BE2C (cell line): ENCODE measurements at regions not wholly inside any gene's neighbourhood (a gene's known extent, or its start where the extent isn't known, plus 50 kb on each side); places are given as distances from the start of the nearest gene placed in this dataset.

Source experiments
- DNase-seq: peaks from one replicate; pipeline ENCODE4 v3.0.0-alpha.2; 2020
- H3K27me3 ChIP-seq: fragments of 250-450 bp; sonication (Bioruptor Pico); 2 replicates; pipeline ENCODE4 v1.5.1; 2020; ENCODE audit warnings: mild to moderate bottlenecking
- H3K36me3 ChIP-seq: fragments of 250-450 bp; sonication (Bioruptor Pico); 2 replicates; pipeline ENCODE4 v1.5.1; 2020; ENCODE audit warnings: mild to moderate bottlenecking
- H3K4me1 ChIP-seq: fragments of 250-450 bp; sonication (Bioruptor Pico); 2 replicates; pipeline ENCODE4 v1.5.1; 2020
- H3K4me3 ChIP-seq: 2 replicates; pipeline ENCODE4 v1.5.1; 2011; ENCODE audit warnings: low read depth, low read length
- H3K9me3 ChIP-seq: fragments of 250-450 bp; sonication (Bioruptor Pico); 2 replicates; pipeline ENCODE4 v1.5.1; 2020
- TF ChIP-seq, protein P1 (sequence below): IDR thresholded peaks from 2 replicates; pipeline ENCODE4 v1.5.1; 2012; ENCODE audit warnings: mild to moderate bottlenecking, low read depth, low read length

DNA sequence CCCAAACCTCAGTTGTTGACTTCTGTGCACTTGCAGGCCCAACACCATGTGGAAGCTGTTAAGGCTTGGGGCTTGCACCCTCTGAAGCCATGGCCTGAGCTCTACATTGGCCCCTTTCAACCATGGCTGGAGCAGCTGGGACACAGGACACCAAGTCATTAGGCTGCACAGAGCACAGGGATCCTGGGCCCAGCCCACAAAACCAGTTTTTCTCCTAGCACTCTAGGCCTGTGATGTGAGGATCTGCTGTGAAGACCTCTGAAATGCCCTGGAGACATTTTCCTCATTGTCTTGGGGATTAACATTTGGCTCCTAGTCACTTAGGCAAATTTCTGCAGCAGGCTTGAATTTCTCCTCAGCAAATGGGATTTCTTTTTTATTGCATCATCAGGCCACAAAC lies 1255.7 kb downstream of the ZPLD1 start:
- H3K36me3 ChIP-seq: no peaks in the 10 kb centered on the region
- TF ChIP-seq, protein P1, sequence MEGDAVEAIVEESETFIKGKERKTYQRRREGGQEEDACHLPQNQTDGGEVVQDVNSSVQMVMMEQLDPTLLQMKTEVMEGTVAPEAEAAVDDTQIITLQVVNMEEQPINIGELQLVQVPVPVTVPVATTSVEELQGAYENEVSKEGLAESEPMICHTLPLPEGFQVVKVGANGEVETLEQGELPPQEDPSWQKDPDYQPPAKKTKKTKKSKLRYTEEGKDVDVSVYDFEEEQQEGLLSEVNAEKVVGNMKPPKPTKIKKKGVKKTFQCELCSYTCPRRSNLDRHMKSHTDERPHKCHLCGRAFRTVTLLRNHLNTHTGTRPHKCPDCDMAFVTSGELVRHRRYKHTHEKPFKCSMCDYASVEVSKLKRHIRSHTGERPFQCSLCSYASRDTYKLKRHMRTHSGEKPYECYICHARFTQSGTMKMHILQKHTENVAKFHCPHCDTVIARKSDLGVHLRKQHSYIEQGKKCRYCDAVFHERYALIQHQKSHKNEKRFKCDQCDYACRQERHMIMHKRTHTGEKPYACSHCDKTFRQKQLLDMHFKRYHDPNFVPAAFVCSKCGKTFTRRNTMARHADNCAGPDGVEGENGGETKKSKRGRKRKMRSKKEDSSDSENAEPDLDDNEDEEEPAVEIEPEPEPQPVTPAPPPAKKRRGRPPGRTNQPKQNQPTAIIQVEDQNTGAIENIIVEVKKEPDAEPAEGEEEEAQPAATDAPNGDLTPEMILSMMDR: no peak
- no peaks in the 10 kb centered on the region for H3K9me3 ChIP-seq
- no peak overlapping the region for H3K4me3 ChIP-seq
- no peaks in the 10 kb centered on the region for H3K27me3 ChIP-seq
- H3K4me1 ChIP-seq: no peaks in the 10 kb centered on the region
- DNase-seq: no peak

DNA sequence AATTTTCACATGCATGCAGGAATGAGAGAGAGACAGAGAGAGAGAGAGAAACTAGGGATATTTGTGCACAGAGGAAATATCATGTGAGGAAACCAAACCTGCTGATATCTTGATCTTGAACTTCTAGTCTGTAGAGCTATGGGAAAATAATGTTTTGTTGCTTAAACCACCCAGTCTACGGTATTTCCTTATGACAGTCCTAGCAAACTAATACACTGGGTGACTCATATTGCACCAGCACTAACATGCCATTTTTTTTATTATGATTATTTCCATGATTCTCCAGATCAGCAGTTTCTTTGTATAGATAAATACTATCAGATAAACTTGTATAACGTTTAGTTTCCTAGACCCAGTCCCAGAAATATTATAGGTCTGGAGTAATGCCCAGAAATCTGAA lies 1259.0 kb downstream of the ZPLD1 start:
- TF ChIP-seq, protein P1: no peak
- DNase-seq: no peak
- Histone ChIP-seq H3K9me3 (no peaks in the 10 kb centered on the region), H3K4me3 (no peak overlapping the region), H3K27me3 (no peaks in the 10 kb centered on the region), H3K36me3 (no peaks in the 10 kb centered on the region), H3K4me1 (no peaks in the 10 kb centered on the region)

DNA sequence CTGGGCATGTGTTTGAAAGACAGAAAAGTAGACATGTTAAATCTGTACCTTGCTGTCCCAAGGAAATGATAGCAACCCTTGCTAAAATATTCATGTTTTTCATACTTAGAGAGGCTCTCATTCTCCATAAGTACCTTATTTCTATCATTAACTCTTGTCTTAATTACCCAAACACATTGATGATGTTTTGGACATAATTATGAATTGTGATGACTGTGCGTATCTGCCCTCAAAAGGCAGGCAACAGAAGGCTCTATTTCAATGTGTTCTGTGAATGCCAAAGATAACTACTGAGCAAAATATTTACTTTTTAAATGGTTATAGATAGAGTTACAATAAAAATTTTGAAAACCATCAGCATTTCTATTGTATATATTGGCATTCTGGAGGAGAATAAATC lies 1263.8 kb downstream of the ZPLD1 start:
- Histone ChIP-seq H3K27me3 (no peaks in the 10 kb centered on the region), H3K4me1 (peaks cover 7% of the 10 kb centered on the region), H3K4me3 (no peak overlapping the region), H3K36me3 (no peaks in the 10 kb centered on the region), H3K9me3 (no peaks in the 10 kb centered on the region)
- TF ChIP-seq, protein P1: no peak
- no peak for DNase-seq

DNA sequence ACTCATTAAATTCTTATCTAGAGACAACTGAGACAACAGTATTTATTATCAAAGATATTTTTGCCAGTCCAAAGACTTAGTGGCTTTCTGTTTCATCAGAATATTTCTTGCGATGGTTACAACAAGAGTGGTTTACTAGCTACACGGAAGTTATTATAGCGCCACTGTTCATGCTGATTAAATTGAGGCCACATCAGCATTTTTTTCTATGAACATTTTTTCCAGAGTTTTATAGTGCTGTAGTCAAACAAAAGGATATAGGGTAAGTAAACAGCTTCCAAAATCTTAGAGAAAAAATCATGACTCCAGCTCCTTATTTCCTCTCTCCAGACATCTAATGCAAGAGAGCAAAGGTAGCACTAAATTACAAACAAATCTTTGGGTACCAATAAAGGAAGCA lies 1264.4 kb downstream of the ZPLD1 start:
- H3K4me1 ChIP-seq: peaks cover 7% of the 10 kb centered on the region
- no peak overlapping the region for H3K4me3 ChIP-seq
- no peaks in the 10 kb centered on the region for H3K27me3 ChIP-seq
- H3K36me3 ChIP-seq: no peaks in the 10 kb centered on the region
- H3K9me3 ChIP-seq: no peaks in the 10 kb centered on the region
- DNase-seq: no peak
- TF ChIP-seq, protein P1: no peak

DNA sequence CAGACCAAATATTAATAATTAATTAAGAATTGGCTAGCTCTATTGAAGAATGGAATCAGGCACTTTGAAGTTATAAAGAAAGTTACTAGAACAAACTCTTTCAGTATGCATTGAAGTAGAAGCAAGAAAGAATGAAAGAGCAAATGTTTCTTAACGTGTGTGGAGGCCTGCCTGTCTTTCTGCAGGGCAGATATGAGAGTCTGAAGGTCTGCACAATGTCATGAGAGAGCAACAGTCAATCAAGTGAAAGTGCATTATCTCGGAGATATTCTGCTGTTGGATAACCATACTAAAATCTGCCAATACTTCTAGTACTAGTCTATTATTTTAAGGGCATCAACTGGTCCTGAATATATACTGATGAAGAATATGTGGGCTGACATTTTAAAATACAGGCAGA lies 1270.8 kb downstream of the ZPLD1 start:
- peaks cover 6% of the 10 kb centered on the region for H3K4me1 ChIP-seq
- H3K4me3 ChIP-seq: no peak overlapping the region
- TF ChIP-seq, protein P1: no peak
- DNase-seq: peak; percentile 20
- no peaks in the 10 kb centered on the region for H3K27me3 ChIP-seq
- no peaks in the 10 kb centered on the region for H3K36me3 ChIP-seq
- no peaks in the 10 kb centered on the region for H3K9me3 ChIP-seq

DNA sequence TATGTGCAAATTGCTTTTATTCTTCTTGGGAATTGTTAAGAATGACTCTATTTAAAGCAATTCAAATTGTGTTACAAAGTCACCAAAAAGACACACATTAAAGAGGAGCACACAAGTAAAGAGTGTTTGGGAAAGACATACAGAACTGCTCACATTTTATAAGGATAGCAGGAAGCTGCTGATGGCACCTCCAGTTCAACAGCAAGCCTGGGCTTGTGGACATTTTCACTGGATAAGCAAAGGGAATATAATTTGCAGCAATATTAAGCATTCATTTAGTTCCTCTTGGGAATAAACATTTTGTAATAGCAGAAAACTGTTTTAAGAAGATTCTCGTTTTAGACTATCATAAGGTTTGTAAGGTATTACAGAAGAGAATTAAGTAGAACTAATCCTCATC lies 1271.9 kb downstream of the ZPLD1 start:
- Histone ChIP-seq H3K9me3 (no peaks in the 10 kb centered on the region), H3K4me1 (peaks cover 9% of the 10 kb centered on the region), H3K4me3 (no peak overlapping the region), H3K27me3 (no peaks in the 10 kb centered on the region), H3K36me3 (no peaks in the 10 kb centered on the region)
- TF ChIP-seq, protein P1: no peak
- no peak for DNase-seq
